DND-41 (cell line): ENCODE measurements at regions not wholly inside any gene's neighbourhood (a gene's known extent, or its start where the extent isn't known, plus 50 kb on each side); places are given as distances from the start of the nearest gene placed in this dataset.

Source experiments
- CTCF ChIP-seq: IDR thresholded peaks from 2 replicates; pipeline ENCODE4 v1.5.1; 2012; ENCODE audit warnings: borderline replicate concordance, low read length, moderate library complexity, mild to moderate bottlenecking; ENCODE audit not compliant: poor library complexity, severe bottlenecking; ENCODE audit errors: extremely low read depth
- EZH2 ChIP-seq: IDR thresholded peaks from 3 replicates; pipeline ENCODE4 v1.6.1; 2012; ENCODE audit warnings: borderline replicate concordance, low read depth, mild to moderate bottlenecking, moderate library complexity, low read length, inconsistent platforms; ENCODE audit not compliant: severe bottlenecking

- TF ChIP-seq CTCF (no peak), EZH2 (no peak)
Observed at GRCh38 chr9:108077556-108077955, 588.0 kb upstream of the KLF4 start.
